ENCODE measurements at regions not wholly inside any gene's neighbourhood (a gene's known extent, or its start where the extent isn't known, plus 50 kb on each side); places are given as distances from the start of the nearest gene placed in this dataset.

GRCh38 chr2:10518470-10519393, 70.6 kb upstream of the ODC1 start:
- BruUV-seq (replicated peaks): no TSS peak
- FAIRE-seq (no peak), DNase-seq (ENCODE audit: extremely low read depth in 1 of 4, low spot score in 3 of 4) (no peak), ATAC-seq (no peak)
- H3K79me2 ChIP-seq (ENCODE audit: control insufficient read depth, insufficient read depth, low read length): no peaks in the 10 kb centered on the region
- H3K9me3 ChIP-seq (replicated peaks; ENCODE audit: control insufficient read depth, insufficient read depth, low read depth, low read length): peaks cover 12% of the 10 kb centered on the region
- 57% methylated on average over 19 of the region's 20 CpGs for WGBS (ENCODE audit: insufficient coverage, low coverage, missing lambda C conversion rate)
- peak overlapping the region in 1 of 2 experiments; percentile 71; a peak in 1 of 4 replicates for H3K9ac ChIP-seq (ENCODE audit: insufficient read depth in 1 of 2, low read depth in 2 of 2, low read length in 2 of 2)
- CTCF ChIA-PET (ENCODE audit: low intra/inter-chr PET ratio): no interaction called here
- intact Hi-C loops (cut with micrococcal nuclease): no loop called here
- H3K36me3 ChIP-seq (ENCODE audit: control insufficient read depth, insufficient read depth, low read length): no peaks in the 10 kb centered on the region
- no peak overlapping the region for H3K4me2 ChIP-seq (ENCODE audit: insufficient read depth, low read length)
- peaks cover 0 to 9% of the 10 kb centered on the region in 2 experiments; a peak in 3 of 5 replicates for H3K27me3 ChIP-seq (ENCODE audit: control insufficient read depth in 2 of 2, insufficient read depth in 2 of 2, low read length in 2 of 2)
- no peaks in the 10 kb centered on the region for H4K20me1 ChIP-seq (replicated peaks; ENCODE audit: control insufficient read depth, insufficient read depth, low read length)
- H3K27ac ChIP-seq (ENCODE audit: extremely low read depth, low read depth, low read length): no peak overlapping the region; the same call in 2 of the 3 replicates
- H3K4me3 ChIP-seq: no peak overlapping the region
- POLR2A ChIA-PET: no interaction called here
- in situ Hi-C loops (cut with MboI): no loop called here
- no peaks in the 10 kb centered on the region for H3K9me1 ChIP-seq (ENCODE audit: control insufficient read depth, insufficient read depth, low read length)
- H3K4me1 ChIP-seq (replicated peaks in 1 of 2; ENCODE audit: control insufficient read depth in 2 of 2, insufficient read depth in 2 of 2, low read length in 2 of 2): peaks cover 0 to 20% of the 10 kb centered on the region in 2 experiments; a peak in 1 of 5 replicates
- peak; percentile 29; the same call in 1 of the 2 replicates for TF ChIP-seq HLTF (IDR thresholded peaks at IDR 0.05)
- no peak for TF ChIP-seq SUPT5H (IDR thresholded peaks at IDR 0.05)
- no peak for TF ChIP-seq RUNX1 (IDR thresholded peaks at IDR 0.05; ENCODE audit: low read depth)
- 0 out of 2 replicates have a peak, but pooled peaks have one; percentile 2 for TF ChIP-seq ZC3H4 (CRISPR knock-in tag; IDR thresholded peaks at IDR 0.05; ENCODE audit: borderline replicate concordance)
- TF ChIP-seq TRIM24 (IDR thresholded peaks at IDR 0.05): 0 out of 4 replicates have a peak, but pooled peaks of 1 of the 2 experiments have one; percentile 7
- peak; percentile 25 for TF ChIP-seq PHF20 (IDR thresholded peaks at IDR 0.05; ENCODE audit: partially characterized antibody)
- TF ChIP-seq ASH1L (IDR thresholded peaks at IDR 0.05; ENCODE audit: borderline replicate concordance, low read depth, partially characterized antibody): no peak
- 0 out of 2 replicates have a peak, but pooled peaks have one; percentile 42 for TF ChIP-seq NKRF (IDR thresholded peaks at IDR 0.05; ENCODE audit: borderline replicate concordance)
- no peak for TF ChIP-seq VEZF1 (CRISPR knock-in tag; IDR thresholded peaks at IDR 0.05)
- no peak for TF ChIP-seq MTA2 (IDR thresholded peaks at IDR 0.05; ENCODE audit: low read depth)
- TF ChIP-seq HDAC1 (IDR thresholded peaks at IDR 0.05): 0 out of 4 replicates have a peak, but pooled peaks of 1 of the 2 experiments have one; percentile 19
- no peak for TF ChIP-seq EP300 (IDR thresholded peaks at IDR 0.05; ENCODE audit: low read length)
- no peak overlapping the region for H2AFZ ChIP-seq (ENCODE audit: low read depth, low read length)
